HCT116 (cell line): ENCODE measurements at regions not wholly inside any gene's neighbourhood (a gene's known extent, or its start where the extent isn't known, plus 50 kb on each side); places are given as distances from the start of the nearest gene placed in this dataset.

Experiments used
- ATAC-seq: fragments of 200-7000 bp; cut with Tn5 transposase; 2 replicates; pipeline ENCODE4 v1.9.1; 2020; ENCODE audit warnings: mild to moderate bottlenecking, moderate library complexity
- BruUV-seq: library from RNA; stranded (reverse); fragments of 400-500 nt; replicated peaks from 2 replicates; lab custom pipeline; 2021; lab: Mats Ljungman, UMichigan
- CTCF ChIA-PET: fragments of 300-600 bp; sonication (Branson Sonifier 250); formaldehyde crosslinking; loops from one replicate; lab custom pipeline; 2021; ENCODE audit warnings: antibody characterized with exemption; lab: Charles Lee
- POLR2A ChIA-PET: fragments of 300-600, 350-600 bp; sonication (Branson Sonifier 250); formaldehyde crosslinking; loops from one replicate; lab custom pipeline; 2021; ENCODE audit warnings: antibody characterized with exemption; lab: Charles Lee
- RAD21 ChIA-PET, 2 experiments: fragments of 300-600 bp; sonication (Branson Sonifier 250); formaldehyde crosslinking; loops; one replicate each; lab custom pipeline; 2023; ENCODE audit warnings: low total read pairs in 2 of 2; ENCODE audit not compliant: uncharacterized antibody in 2 of 2, unreplicated experiment in 2 of 2, low non-redundant PET in 1 of 2; lab: Charles Lee
- DNase-seq: peaks from one replicate; pipeline ENCODE4 v3.0.0-alpha.2; 2010; ENCODE audit warnings: low read depth, low spot score
- H2AFZ ChIP-seq: fragments of 200-600 bp; shearing (Covaris generic), sonication (generic); 2 replicates; pipeline ENCODE4 v1.6.1; 2017; ENCODE audit warnings: low read depth, mixed run types, mixed read lengths, antibody characterized with exemption, low read length; ENCODE audit not compliant: poor library complexity, severe bottlenecking
- H3K27ac ChIP-seq: 2 replicates; pipeline ENCODE4 v1.5.1; 2012; ENCODE audit warnings: low read depth, low read length
- H3K27me3 ChIP-seq: fragments of 200-600 bp; sonication (generic); 2 replicates; pipeline ENCODE4 v1.6.1; 2016; ENCODE audit warnings: mixed run types, low read length, mixed read lengths; ENCODE audit not compliant: insufficient read depth
- H3K36me3 ChIP-seq, 2 experiments: fragments of 200-500 bp in 1 of 2; fragments of 200-600 bp in 1 of 2; sonication (Bioruptor generic) in 1 of 2; sonication (generic) in 1 of 2; 2 replicates each; pipeline versions ENCODE4 v1.5.1 to v1.6.1; 2014 to 2016; ENCODE audit warnings: low read length in 2 of 2, inconsistent platforms in 1 of 2, mixed read lengths in 1 of 2, mixed run types in 1 of 2; ENCODE audit not compliant: insufficient read depth in 2 of 2, control insufficient read depth in 1 of 2
- H3K4me1 ChIP-seq, 2 experiments: fragments of 200-600 bp in 1 of 2; sonication (generic) in 1 of 2; 2 replicates each; pipeline versions ENCODE4 v1.5.1 to v1.6.1; 2012 to 2017; ENCODE audit warnings: low read length in 2 of 2, inconsistent platforms in 1 of 2, mild to moderate bottlenecking in 1 of 2, mixed read lengths in 1 of 2, mixed run types in 1 of 2, moderate library complexity in 1 of 2; ENCODE audit not compliant: insufficient read depth in 2 of 2, control insufficient read depth in 1 of 2
- H3K4me2 ChIP-seq: fragments of 200-600 bp; sonication (generic); 2 replicates; pipeline ENCODE4 v1.6.1; 2017; ENCODE audit warnings: mixed run types, low read length, mixed read lengths
- H3K4me3 ChIP-seq, 2 experiments: fragments of 200-600 bp in 1 of 2; sonication (generic) in 1 of 2; replicated peaks in 1 of 2; 2 replicates each; pipeline ENCODE4 v1.5.1; 2011 to 2016; ENCODE audit warnings: low read length in 2 of 2, control low read depth in 1 of 2, low read depth in 1 of 2, mild to moderate bottlenecking in 1 of 2, mixed read lengths in 1 of 2, mixed run types in 1 of 2
- H3K79me2 ChIP-seq: fragments of 200-600 bp; sonication (generic); 2 replicates; pipeline ENCODE4 v1.6.1; 2017; ENCODE audit warnings: mild to moderate bottlenecking, mixed run types, low read length, moderate library complexity, mixed read lengths; ENCODE audit not compliant: insufficient read depth
- H3K9ac ChIP-seq: fragments of 200-600 bp; sonication (generic); 2 replicates; pipeline ENCODE4 v1.6.1; 2016; ENCODE audit warnings: low read length, mixed read lengths
- H3K9me2 ChIP-seq: fragments of 200-600 bp; sonication (generic), shearing (Covaris generic); 2 replicates; pipeline ENCODE4 v1.6.1; 2017; ENCODE audit warnings: mixed run types, mild to moderate bottlenecking, moderate library complexity; ENCODE audit not compliant: insufficient read depth
- H3K9me3 ChIP-seq, 2 experiments: fragments of 200-500 bp in 1 of 2; fragments of 200-600 bp in 1 of 2; sonication (Bioruptor generic) in 1 of 2; sonication (generic) in 1 of 2; 2 replicates each; pipeline ENCODE4 v1.6.1; 2014 to 2017; ENCODE audit warnings: low read length in 2 of 2, mixed read lengths in 2 of 2, inconsistent platforms in 1 of 2, low read depth in 1 of 2, mild to moderate bottlenecking in 1 of 2, mixed run types in 1 of 2, moderate library complexity in 1 of 2; ENCODE audit not compliant: control insufficient read depth in 1 of 2, insufficient read depth in 1 of 2
- H4K20me1 ChIP-seq: fragments of 200-600 bp; sonication (generic), shearing (Covaris generic); 2 replicates; pipeline ENCODE4 v1.6.1; 2017; ENCODE audit warnings: mixed run types, mild to moderate bottlenecking, moderate library complexity; ENCODE audit not compliant: insufficient read depth
- ATF3 ChIP-seq: IDR thresholded peaks from 2 replicates; pipeline ENCODE4 v1.6.1; 2012
- CBX3 ChIP-seq: IDR thresholded peaks from 2 replicates; pipeline ENCODE4 v1.6.1; 2012; ENCODE audit warnings: low read depth
- CEBPB ChIP-seq: IDR thresholded peaks from 2 replicates; pipeline ENCODE4 v1.6.1; 2012; ENCODE audit warnings: low read depth
- CTCF ChIP-seq, 3 experiments: fragments of 200-600 bp in 1 of 3; sonication (generic) in 1 of 3; IDR thresholded peaks in 2 of 3; conservative IDR thresholded peaks in 1 of 3; 2 replicates each; pipeline ENCODE4 v1.5.1; 2012 to 2017; ENCODE audit warnings: low read depth in 2 of 3, low read length in 2 of 3, antibody characterized with exemption in 1 of 3, borderline replicate concordance in 1 of 3, control low read depth in 1 of 3, mild to moderate bottlenecking in 1 of 3, mixed read lengths in 1 of 3, mixed run types in 1 of 3, moderate library complexity in 1 of 3; ENCODE audit not compliant: insufficient read depth in 1 of 3
- EGR1 ChIP-seq: IDR thresholded peaks from 2 replicates; pipeline ENCODE4 v1.6.1; 2012; ENCODE audit warnings: low read depth
- FOSL1 ChIP-seq: IDR thresholded peaks from 2 replicates; pipeline ENCODE4 v1.6.1; 2012; ENCODE audit warnings: low read depth
- JUND ChIP-seq: IDR thresholded peaks from 2 replicates; pipeline ENCODE4 v1.6.1; 2012
- POLR2AphosphoS5 ChIP-seq: IDR thresholded peaks from 2 replicates; pipeline ENCODE4 v1.6.1; 2011; ENCODE audit warnings: mild to moderate bottlenecking, low read depth, low read length, moderate library complexity
- SP1 ChIP-seq: IDR thresholded peaks from 2 replicates; pipeline ENCODE4 v1.6.1; 2012; ENCODE audit warnings: low read depth
- TCF7L2 ChIP-seq: IDR thresholded peaks from 2 replicates; pipeline ENCODE4 v1.7.0; 2011; ENCODE audit warnings: borderline replicate concordance, inconsistent platforms; ENCODE audit not compliant: insufficient read depth, insufficient read length; ENCODE audit errors: extremely low read depth
- YY1 ChIP-seq: IDR thresholded peaks from 2 replicates; pipeline ENCODE4 v1.6.1; 2011; ENCODE audit warnings: low read length, low read depth, moderate library complexity, mild to moderate bottlenecking; ENCODE audit not compliant: insufficient replicate concordance; ENCODE audit errors: extremely low read depth
- ZFX ChIP-seq: fragments of 450-650 bp; IDR thresholded peaks from 2 replicates; pipeline ENCODE4 v1.6.1; 2017
- intact Hi-C: fragments of 100-400 bp; cut with micrococcal nuclease; formaldehyde crosslinking; loops from 2 replicates; pipeline ENCODE4 v1.10.0; 2022

- Histone ChIP-seq H3K79me2 (no peaks in the 10 kb centered on the region), H3K9me2 (no peaks in the 10 kb centered on the region), H3K9ac (no peak overlapping the region), H2AFZ (no peak overlapping the region), H3K9me3 (no peaks in the 10 kb centered on the region), H3K4me2 (no peak overlapping the region), H4K20me1 (no peaks in the 10 kb centered on the region), H3K4me3 (no peak overlapping the region), H3K36me3 (no peaks in the 10 kb centered on the region), H3K27ac (no peak overlapping the region), H3K27me3 (no peaks in the 10 kb centered on the region), H3K4me1 (no peaks in the 10 kb centered on the region)
- RAD21 ChIA-PET, result no interaction called here
- no TSS peak for BruUV-seq
- POLR2A ChIA-PET, result no interaction called here
- DNase-seq (no peak), ATAC-seq (no peak)
- CTCF ChIA-PET, result no interaction called here
- intact Hi-C loops, result no loop called here
- TF ChIP-seq SP1 (no peak), EGR1 (no peak), FOSL1 (no peak), TCF7L2 (no peak), POLR2AphosphoS5 (no peak), YY1 (no peak), CEBPB (no peak)
These were observed 69.3 kb upstream of the ATP12A start for GRCh38 chr13:24610956-24611355.

GRCh38 chr13:24612726-24613125, 67.5 kb upstream of the ATP12A start:
- H3K4me2 ChIP-seq, result no peak overlapping the region
- DNase-seq (no peak), ATAC-seq (no peak)
- H3K9ac ChIP-seq, result no peak overlapping the region
- H3K36me3 ChIP-seq, result no peaks in the 10 kb centered on the region
- H3K27me3 ChIP-seq, result no peaks in the 10 kb centered on the region
- no peaks in the 10 kb centered on the region for H4K20me1 ChIP-seq
- intact Hi-C loops, result no loop called here
- H3K9me3 ChIP-seq, result no peaks in the 10 kb centered on the region
- ChIA-PET CTCF (no interaction called here), POLR2A (no interaction called here), RAD21 (no interaction called here)
- H3K4me3 ChIP-seq, result no peak overlapping the region
- BruUV-seq, result no TSS peak
- TF ChIP-seq CTCF (IDR thresholded peaks at IDR 0.05 in 2 of 3, conservative IDR thresholded peaks at IDR 0.05 in 1 of 3; ENCODE audit: borderline replicate concordance in 1 of 3, insufficient read depth in 1 of 3, low read depth in 2 of 3, low read length in 2 of 3) (no peak), POLR2AphosphoS5 (no peak), CBX3 (no peak), ZFX (no peak), JUND (no peak), FOSL1 (no peak), ATF3 (no peak)
- no peaks in the 10 kb centered on the region for H3K79me2 ChIP-seq
- no peak overlapping the region for H3K27ac ChIP-seq
- no peak overlapping the region for H2AFZ ChIP-seq
- no peaks in the 10 kb centered on the region for H3K9me2 ChIP-seq
- H3K4me1 ChIP-seq, result no peaks in the 10 kb centered on the region
